ENCODE measurements at regions not wholly inside any gene's neighbourhood (a gene's known extent, or its start where the extent isn't known, plus 50 kb on each side); places are given as distances from the start of the nearest gene placed in this dataset.

DNA sequence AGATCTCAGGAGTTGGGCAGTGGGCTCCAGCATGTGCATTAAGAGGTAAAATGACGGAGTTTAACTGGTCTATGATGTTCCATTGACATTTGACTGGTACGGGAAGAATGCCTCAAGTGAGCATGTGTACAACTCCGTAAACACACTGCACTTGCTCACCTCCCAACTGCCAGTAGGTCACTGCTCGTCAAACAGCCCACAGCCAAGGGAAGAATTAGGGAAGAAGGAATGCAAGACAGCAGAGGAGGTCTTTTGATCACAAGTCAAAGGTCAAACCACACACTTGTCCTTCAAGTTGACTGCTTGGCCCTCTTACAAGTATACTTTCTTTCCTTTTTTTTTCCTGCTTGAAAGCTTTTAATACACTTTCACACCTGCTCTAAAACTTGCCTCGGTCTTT is 236.7 kb downstream of the B3GLCT start:
- no peak for DNase-seq
- ATAC-seq: no peak
- intact Hi-C loops (cut with DNase I): loop anchor here in 1 of 2 donors (10.0 kb wide), 1 partner anchor 308 kb away; no protein-coding TSS in a partner anchor

DNA sequence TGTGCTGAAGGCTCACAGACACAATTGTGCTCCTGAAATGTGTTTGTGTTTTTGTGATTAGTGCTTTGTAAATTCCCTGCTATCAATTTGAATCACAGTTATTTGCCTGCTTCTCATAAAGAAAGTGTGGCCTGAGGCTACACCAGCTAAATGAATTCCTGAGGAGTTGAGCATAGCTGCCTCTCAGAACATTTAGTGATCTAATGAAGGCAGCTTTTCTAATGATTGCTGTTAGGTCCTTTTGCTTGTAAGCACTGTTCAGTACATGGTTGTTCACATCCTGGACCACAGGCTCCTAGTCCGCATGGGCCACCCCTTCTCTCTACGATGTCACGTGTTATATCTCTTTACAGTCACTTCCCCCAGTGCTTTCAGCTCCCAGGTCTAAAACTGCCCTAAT is 238.2 kb downstream of the B3GLCT start:
- ATAC-seq: no peak
- DNase-seq: no peak
- intact Hi-C loops (cut with DNase I): loop anchor here in 1 of 2 donors (10.0 kb wide), 1 partner anchor 307 kb away; no protein-coding TSS in a partner anchor

DNA sequence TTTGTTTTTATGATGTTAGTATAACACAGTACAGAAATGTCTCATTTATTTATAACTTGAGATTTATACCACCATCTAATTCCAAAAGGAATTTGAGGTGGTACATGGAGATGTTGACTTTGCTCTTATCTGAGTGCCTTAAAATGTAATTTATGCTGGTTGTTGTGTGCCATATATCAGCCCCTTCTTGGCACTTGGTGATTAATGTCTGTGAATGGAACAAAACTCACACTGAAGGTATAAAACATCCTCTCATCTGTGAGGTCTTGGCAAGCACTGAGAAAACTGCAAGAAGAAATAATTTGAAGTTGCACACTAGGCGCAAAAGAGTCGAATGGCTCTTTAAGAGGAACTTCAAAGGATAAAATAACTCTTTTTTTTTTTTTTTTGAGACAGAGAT is 240.4 kb downstream of the B3GLCT start:
- ATAC-seq (no peak), DNase-seq (no peak)
- intact Hi-C loops (cut with DNase I): no loop called here

DNA sequence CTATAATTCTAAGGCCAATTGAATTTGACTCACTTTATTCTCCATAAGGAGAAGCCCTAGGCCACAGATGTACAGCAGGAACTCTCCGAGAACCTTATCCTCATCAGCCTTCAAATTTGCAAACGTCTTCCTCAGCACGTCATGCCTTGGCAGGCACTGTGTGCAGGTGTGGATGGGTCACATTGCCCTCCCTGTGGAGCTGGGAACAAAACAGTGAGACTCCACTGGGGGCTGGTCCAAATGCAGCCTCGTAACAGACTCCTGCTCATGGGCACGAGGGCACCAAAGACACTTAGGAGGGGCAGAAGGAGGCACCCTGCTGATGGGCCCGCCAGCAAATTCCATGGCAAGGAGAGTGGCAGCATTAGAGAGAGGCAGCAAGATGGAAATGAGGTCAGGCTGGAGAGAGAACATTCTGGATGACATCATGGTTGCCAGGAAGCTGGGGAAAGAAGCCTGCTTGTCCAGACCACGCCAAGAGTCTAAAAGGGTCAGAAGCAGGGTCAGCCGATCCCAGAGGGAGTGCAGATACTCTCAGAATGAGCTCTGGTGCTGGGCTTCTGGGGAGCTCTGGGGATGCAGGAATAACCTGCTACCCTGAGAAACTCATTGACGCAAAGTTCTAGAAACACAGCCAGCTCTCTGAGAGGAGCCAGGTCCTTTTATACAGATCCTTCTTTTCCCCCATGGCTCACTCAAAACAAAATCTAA is 242.2 kb downstream of the B3GLCT start:
- peak; percentile 71 to 83 for ATAC-seq
- intact Hi-C loops (cut with DNase I): no loop called here

GRCh38 chr13:31442571-31442970 is 242.8 kb downstream of the B3GLCT start:
- intact Hi-C loops (cut with DNase I): no loop called here
- no peak for DNase-seq
- no peak for ATAC-seq

More for the DNA sequence above, 242.2 kb downstream of the B3GLCT start:
- DNase-seq: peak; percentile 62

- intact Hi-C loops (cut with DNase I): no loop called here
- ATAC-seq (peak; percentile 23 to 33), DNase-seq (no peak)
Measured at GRCh38 chr13:31444266-31444856, 244.6 kb downstream of the B3GLCT start.

DNA sequence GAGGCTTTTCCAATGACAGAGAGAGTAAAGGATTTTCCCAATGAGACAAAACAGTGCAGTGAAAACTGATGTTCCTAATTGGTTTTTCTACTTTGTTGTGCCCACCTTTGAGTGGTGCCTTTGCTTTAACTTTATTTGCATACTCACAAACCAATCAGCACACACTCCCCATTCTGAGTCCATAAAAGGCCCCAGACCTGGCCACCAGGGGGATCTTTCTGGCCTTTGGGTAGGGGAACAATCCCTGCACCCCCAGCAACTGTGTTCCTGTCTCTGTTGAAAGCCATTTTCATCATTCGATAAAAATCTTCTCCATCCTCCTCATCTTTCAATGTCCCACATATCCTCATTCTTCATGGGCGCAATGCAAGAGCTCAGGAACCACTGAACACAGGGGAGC is 252.8 kb downstream of the B3GLCT start:
- DNase-seq: no peak
- intact Hi-C loops (cut with DNase I): no loop called here
- no peak for ATAC-seq

DNA sequence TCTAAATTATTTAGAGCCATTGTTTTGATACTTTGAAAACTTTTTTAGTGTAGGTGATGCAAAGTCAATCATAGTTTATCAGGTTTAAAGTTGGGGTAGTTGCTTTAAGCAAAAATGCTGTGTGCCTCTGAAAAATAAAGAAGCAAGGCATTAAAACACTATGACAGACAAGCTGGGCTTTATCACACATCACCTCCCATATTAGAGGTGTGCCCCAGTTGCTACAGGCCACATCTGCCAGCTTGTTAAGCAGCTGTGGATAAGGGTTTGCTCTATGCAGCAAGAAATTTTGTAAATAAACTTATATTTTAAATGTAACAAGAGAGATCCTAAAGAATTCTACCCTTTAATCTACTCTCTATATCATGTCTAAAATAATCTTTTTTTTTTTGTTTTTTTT is 255.8 kb downstream of the B3GLCT start:
- intact Hi-C loops (cut with DNase I): no loop called here
- DNase-seq (no peak), ATAC-seq (no peak)

GRCh38 chr13:31456056-31456455 is 256.3 kb downstream of the B3GLCT start:
- ATAC-seq (no peak), DNase-seq (no peak)
- intact Hi-C loops (cut with DNase I): no loop called here

DNA sequence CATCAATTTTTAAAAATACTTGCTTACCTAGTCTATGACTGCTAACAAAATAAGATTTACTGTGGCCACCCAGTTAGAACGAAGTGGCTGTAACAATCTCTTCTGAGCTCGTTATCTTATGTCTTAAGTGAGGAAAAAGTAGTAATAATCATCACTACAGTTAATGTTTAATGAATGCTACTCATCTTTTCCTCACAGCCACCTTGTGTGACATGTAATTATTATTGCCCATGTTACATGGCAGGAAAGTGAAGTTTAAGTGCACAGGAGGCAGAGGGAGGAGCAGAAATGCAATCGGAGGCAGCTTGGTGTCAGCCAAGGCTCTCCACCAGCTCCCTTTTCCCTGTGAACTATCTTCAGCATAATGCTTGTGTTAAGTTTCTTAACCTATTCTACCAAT is 260.3 kb downstream of the B3GLCT start:
- DNase-seq (no peak), ATAC-seq (no peak)
- intact Hi-C loops (cut with DNase I): no loop called here

DNA sequence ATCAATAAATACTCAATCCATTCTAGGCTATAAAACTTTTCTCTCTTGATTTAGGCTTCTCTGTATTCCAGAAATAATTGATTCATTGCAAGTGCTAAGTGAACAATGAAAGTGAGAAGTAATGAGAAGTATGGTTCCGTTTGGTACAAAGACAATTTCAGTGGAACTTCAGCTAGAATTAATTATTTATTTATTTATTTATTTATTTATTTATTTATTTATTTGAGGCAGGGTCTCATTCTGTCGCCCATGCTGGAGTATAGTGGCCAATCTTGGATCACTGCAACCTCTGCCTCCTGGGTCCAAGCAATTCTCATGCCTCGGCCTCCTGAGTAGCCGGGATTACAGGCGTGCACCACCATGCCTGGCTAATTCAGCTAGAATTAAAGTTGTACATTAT is 262.1 kb downstream of the B3GLCT start:
- no peak for DNase-seq
- intact Hi-C loops (cut with DNase I): no loop called here
- no peak for ATAC-seq

DNA sequence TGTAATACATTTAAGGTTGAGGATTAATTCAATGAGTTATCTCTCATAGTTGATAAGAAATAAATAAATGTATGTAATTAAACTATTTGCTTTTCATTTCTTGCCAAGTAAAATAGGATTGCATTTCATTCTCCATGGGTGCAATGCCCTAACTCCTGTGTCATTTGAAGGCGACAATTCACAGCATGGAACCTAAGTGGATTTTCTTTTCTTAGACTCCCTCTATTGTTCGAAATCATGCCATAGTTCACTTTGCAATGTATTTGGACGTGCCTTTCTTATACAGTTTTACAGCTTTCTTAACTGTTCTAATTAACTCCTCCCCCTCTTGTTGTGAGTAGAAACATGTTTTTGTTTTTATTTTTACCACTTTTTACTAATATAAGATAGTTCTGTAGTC is 263.0 kb downstream of the B3GLCT start:
- DNase-seq (no peak), ATAC-seq (no peak)
- intact Hi-C loops (cut with DNase I): no loop called here

DNA sequence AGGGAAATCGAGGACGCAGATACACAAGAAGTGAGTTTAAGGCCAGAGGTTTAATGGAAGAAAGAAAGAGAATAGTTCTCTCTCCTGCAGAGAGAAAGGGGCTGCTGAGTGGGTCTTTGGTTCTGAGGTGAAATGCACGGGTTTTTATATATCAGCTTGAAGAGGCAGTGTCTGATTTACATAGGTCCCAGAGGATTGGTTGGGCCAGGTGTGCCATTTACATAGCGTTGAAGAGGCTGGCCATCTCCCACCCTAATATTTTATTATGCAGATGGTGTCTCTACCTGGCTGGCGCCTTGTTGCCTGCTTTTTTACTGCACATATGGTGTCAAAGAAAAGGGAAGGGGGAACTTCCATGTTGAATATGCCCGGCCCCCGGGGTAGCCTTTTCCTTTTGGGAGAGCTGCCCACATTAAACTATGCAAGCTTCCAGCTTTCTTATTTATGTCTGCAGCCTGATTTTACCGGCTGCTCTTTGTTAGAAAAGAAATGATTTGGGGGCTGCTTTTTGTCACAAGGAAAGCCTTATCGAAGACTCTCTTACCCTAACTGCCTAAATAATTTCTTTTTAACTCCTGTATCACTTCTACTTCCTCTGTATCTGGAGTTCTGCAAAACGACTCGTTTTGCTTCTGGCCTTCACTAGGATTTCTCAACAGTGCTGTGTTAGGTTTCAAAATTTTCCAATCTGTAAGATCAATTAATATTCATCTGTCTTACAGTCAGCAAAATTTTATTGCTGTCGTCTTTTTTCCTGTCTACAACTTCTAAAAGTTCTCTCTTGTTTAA is 268.5 kb downstream of the B3GLCT start:
- intact Hi-C loops (cut with DNase I): no loop called here
- ATAC-seq (no peak), DNase-seq (no peak)

GRCh38 chr13:31469377-31469776 is 269.6 kb downstream of the B3GLCT start:
- intact Hi-C loops (cut with DNase I): no loop called here
- no peak for ATAC-seq
- DNase-seq: no peak

GRCh38 chr13:31476266-31476665 is 263.1 kb upstream of the RXFP2 start:
- DNase-seq: peak; percentile 46
- intact Hi-C loops (cut with DNase I): no loop called here
- peak in 1 of 2 donors; percentile 86 for ATAC-seq

DNA sequence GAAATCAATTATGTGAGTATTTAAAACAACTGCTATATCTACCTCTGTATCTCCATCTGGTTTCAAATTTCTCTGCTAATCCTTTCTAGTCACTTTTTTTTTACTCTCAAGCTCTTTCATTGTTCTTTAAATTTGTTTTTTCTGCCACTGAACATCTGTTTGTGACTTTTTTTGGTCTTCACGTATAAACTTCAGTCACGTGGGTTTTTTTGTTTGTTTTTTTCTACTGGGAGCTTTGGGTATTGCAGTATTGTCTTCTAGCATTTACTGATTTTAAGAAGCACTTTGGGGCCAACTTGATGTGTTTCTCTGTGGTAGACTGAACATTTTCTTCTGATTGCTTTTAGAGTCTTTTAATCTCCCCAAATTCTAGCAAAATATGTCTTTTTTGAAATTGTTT is 262.6 kb upstream of the RXFP2 start:
- DNase-seq: no peak
- ATAC-seq: no peak
- intact Hi-C loops (cut with DNase I): no loop called here

GRCh38 chr13:31477961-31478360 is 261.4 kb upstream of the RXFP2 start:
- DNase-seq (no peak), ATAC-seq (peak in 1 of 2 donors; percentile 41)
- intact Hi-C loops (cut with DNase I): no loop called here

GRCh38 chr13:31485183-31485582 is 254.1 kb upstream of the RXFP2 start:
- ATAC-seq: peak in 1 of 2 donors; percentile 21
- intact Hi-C loops (cut with DNase I): no loop called here

DNA sequence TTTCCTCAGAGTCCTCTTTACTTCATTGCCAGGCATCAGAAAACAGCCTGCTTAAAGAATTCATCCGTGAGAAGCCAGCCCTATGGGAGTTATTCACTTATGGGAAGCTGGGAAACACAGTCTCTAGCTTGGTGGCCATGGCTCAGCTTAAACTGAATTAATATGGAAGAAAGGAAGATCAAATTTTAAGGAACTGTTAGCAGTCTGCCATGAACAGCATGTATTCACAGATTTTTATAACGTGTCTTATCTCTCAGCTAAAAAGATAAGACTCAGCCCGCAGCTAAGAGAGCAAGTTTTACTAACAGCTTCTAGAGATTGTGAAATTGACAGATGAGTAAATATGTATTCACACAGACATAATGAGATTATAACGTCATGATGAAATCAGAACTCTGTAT is 253.7 kb upstream of the RXFP2 start:
- peak; percentile 23 to 82 for ATAC-seq
- intact Hi-C loops (cut with DNase I): no loop called here
- DNase-seq: no peak

More at GRCh38 chr13:31485183-31485582, 254.1 kb upstream of the RXFP2 start:
- no peak for DNase-seq

- ATAC-seq (no peak), DNase-seq (no peak)
- intact Hi-C loops (cut with DNase I): no loop called here
Measured at GRCh38 chr13:31495336-31495735, 244.0 kb upstream of the RXFP2 start.

Measured in left cardiac atrium (tissue), 4 donors.